ENCODE measurements at regions not wholly inside any gene's neighbourhood (a gene's known extent, or its start where the extent isn't known, plus 50 kb on each side); places are given as distances from the start of the nearest gene placed in this dataset.

DNA sequence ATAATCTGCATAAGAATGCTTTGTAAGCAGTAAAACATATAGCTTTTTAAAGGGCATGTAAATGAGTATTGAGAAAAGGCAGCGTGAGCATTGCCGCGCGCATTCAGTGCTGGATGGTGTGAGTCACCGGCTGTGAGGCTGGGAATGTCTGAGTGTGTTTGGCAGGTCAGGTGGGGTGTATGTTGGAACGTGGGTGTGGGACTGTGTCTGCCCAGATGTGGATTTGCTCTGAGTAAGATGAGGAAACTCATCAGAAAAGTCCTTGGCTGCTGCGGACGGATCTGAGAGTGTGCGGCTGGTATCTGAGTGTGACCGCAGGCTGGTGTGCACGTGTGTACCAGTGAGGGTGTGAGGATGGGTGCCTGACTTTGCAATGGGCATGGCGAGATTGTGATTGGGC is 66.2 kb upstream of the NECTIN1 start:
- DNase-seq (ENCODE audit: low spot score) = peak; percentile 72

DNA sequence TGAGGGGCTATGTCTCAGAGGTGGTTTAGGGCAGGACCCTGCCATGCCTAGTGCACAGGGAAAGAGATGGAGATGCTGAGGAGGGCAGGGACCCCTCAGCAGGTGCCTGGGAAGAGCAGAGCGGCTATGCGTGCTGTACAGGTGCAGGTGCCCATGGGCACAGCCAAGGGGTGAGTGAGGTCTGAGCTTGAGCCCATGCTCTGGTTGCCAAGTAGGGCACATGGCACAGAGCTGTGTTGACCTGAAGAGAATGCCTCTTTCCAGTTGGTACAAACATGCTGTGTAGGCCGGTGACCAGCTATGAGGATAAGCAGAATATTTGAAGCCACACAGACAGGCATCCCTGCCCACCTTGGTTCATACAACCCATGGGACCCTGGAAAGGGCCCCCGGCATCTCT is 65.8 kb upstream of the NECTIN1 start:
- DNase-seq (ENCODE audit: low spot score) = no peak

DNA sequence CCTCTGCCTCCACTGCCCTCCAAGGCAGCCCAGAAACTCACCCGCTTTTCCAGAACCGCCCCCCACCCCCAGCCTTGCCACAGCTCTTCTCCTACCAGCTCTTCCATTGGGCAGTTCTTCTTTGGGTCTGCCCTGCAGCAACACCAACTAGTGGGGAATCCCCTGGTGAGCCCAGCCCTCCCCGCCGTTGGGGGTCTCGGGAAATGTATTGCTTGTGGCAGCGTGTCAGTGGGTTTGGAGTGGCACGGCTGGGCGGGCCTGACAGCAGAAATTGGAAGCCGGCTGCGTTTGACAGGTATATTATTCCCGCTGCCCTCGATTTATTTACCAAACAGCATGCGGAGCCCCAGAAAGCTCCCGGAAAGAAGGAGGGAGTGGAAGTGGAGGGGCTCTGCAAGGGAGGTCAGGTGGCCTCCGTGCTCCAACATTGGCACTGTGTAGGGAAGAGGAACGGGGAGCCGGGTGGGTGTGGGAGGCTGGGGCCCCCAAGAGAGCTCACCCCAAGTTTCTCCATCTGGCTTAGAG is 65.2 kb upstream of the NECTIN1 start:
- DNase-seq (ENCODE audit: low spot score) = no peak

DNA sequence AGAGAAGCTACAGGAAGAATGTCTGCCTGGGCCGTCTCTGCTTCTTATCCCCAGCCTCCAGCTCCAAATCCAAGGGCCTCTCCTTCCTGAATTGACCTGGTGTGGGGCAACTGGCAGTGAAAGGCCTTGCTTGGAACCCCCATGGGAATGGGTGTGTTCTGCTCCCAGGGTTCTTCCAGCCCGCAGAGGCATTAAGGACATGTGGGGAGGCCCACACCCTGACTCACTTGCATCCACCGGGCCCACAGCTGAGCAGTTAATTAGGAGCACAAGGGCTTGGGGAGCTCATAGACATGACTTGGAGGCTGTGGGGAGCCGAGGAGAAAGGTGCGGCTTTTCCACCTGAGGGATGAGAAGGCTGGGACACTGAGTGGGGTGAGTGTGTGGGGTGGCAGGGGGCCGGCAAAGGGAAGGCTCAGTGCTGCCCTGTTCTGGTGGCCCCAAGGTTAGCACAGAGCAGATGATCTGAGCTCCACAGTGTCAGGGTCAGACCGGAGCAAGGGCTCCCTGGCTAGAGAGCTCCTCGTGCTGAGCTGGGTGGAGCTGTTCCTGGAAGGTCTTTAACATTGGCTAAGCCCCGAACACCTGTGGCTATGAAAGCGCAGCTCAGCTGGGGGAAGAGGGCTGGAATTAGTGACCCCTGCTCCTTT is 64.5 kb upstream of the NECTIN1 start:
- DNase-seq (ENCODE audit: low spot score) = peak; percentile 18

DNA sequence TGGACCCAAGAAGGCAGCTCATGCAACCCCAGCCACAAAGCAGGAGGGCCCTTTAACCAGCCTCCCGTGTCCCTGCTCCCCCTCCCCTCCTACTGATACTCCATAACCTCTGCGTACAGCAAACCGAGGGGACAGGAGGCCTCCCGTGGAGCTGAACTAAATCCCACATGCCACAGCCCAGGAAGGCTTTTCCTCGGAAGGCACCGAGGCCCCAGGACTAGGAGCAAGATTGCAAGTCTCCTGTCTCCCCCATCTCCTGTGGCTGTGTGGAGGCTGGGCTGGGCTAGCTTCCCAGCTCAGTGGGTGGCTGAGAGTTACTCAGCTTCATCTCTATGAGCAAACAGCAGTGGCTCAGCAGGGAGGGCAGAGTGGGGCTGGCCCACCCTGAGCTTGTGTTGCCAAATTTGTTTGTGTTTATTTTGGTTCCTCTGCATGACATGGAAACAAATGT is 62.7 kb upstream of the NECTIN1 start:
- peak; percentile 39 for DNase-seq (ENCODE audit: low spot score)

DNA sequence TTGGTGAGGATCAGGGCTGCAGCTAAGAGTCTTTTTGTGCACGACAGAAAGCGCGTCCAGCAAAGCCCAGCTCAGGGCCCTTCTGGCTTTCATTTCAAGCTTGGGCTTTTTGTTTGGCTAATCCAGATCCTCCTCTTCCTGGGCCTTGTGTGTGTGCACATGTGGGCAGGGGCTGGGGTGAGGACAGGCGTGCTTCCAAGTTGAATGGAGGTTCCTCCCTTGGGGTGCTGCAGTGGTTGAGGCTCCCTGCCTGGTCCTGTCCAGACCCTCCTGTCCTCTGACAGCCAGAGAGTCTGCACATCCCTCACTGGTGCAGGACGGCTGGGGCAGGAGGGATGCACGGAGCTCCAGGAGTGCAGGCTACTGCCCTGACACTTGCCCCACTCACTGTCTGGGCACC is 62.0 kb upstream of the NECTIN1 start:
- DNase-seq (ENCODE audit: low spot score) = no peak

DNA sequence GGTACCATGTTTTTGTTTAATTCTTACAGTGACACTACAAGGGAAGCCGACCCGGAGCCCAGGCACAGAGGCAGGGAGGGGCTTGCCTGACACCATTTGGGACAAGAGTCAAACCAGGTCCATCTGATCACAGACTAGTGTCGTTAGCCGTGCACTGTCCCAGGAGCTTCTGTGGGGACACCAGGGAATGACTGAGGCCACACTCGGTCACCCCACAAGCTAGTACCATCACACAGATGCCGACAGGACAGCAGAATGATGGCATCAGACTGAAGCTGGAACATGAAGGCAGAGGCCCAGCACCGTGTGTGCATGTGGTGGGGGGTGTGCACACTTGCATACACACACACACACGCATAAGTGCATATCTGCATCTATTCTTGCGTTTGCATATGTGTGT is 61.5 kb upstream of the NECTIN1 start:
- DNase-seq (ENCODE audit: low spot score) = no peak

DNA sequence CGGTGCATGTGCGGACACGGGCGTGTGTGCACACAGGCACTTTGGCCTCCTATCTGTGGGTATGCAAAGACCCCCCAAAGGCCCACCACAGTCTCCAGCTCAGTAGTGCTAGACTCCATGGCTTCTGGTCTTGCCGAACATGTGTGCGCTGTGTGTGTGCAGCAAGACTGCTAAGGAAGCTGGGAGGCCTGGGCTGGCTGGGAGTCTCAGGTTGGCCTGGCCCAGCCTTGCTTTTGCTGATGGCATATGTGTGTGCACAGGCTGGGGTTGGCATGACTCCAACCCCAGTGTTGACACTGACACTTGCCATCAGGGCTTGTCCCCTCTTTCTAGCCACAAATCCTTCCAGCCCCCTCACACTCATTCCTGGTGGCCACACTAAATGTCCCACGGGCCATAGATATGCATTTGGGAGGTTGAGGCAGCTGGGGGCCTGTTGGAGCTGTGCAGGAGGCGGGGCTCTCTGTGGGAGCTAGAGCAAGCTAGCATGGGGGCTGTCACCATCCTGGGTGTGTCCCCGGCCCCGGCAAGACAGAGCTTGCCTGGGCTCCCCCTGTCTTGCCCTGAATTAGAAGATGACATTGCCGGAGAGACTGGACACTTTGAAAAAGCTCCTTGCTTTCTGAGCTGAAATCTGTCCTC is 60.9 kb upstream of the NECTIN1 start:
- no peak for DNase-seq (ENCODE audit: low spot score)

DNA sequence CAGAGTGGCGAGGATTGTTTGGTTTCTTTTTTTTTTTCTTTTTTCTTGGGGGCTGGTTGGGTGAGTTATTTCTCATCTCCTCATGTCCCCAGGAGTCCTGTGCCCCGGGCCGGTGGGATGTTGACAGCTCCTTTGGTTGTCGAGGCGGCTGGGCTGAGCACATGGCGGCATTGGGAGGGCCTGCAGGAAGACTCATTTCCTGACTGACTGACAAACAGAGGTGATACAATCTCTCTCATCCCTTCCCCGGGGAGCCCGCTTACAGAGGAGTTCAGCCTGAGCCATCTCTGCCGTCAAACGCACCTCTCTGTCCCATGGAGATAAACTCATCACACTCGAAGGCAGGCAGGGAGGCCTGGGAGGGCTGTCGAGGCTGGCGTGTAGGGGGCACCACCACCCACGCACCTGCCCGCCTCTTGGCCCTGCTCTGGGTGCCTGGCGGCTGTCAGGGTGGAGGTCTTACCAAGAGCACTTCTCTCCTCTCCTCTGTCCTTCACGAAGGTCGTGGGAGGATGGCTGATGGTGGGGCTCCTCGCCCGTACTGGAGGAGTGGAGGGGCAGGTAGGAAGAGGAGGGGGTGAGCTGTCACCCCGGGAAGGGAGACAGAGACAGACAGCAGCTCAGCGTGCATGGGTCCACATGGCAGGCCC is 60.0 kb upstream of the NECTIN1 start:
- DNase-seq (ENCODE audit: low spot score) = no peak

DNA sequence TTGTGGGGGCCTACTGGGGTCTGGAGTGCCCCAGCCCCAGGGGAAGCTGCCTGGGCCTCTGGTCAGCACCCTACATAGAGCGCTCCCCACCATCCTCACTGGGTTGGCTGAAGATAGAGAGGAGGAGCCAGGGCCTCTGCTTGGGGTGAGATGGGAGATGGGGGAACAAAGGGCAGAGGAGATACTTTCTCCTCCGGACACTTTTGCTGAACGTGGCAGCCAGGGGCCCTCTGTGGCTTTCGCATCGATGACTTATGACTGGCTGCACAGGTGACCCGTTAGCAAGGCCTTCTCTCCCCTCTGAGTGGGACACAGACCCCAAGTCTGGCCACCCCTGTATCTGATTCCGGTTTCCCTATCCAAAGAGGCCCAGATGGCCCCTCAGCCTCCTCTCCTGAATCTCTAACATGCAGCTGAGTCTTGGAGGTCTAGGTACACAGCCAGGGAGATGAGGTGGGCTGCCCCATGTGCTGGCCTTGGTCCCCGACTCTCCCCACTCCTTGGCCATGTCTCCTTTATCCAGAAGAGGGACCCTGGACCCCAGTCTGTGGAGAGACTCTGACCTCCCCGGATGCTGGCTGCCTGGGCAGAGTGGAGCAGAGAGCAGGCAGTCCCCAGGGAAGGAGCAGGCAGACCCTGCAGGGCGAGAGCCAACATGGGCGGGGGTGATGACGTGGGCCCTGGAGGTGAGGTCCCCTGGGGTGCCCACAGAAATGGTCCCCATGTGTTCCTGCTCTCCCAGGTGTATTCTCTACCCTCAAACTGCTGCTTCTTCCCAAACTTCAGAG is 59.3 kb upstream of the NECTIN1 start:
- DNase-seq (ENCODE audit: low spot score) = no peak

DNA sequence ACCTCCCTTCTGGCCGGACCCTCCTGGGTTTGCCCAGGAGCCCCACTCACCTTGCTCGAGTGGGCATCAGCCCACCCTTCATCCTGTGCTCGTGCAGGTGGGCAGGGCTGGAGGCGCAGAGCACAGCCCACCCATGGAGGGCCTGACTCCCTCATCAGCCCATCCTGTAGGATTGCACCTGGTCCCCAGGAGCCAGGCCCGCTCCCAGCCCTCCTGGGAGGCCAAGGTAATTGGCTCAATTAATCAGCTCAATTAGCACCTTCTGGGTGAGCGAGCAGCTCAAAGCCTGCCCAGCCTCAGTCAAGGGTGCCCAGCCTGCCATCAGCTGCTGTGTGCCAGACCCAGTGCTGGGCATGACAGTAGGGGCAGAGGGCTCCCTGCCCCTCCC is 58.1 kb upstream of the NECTIN1 start:
- no peak for DNase-seq (ENCODE audit: low spot score)

DNA sequence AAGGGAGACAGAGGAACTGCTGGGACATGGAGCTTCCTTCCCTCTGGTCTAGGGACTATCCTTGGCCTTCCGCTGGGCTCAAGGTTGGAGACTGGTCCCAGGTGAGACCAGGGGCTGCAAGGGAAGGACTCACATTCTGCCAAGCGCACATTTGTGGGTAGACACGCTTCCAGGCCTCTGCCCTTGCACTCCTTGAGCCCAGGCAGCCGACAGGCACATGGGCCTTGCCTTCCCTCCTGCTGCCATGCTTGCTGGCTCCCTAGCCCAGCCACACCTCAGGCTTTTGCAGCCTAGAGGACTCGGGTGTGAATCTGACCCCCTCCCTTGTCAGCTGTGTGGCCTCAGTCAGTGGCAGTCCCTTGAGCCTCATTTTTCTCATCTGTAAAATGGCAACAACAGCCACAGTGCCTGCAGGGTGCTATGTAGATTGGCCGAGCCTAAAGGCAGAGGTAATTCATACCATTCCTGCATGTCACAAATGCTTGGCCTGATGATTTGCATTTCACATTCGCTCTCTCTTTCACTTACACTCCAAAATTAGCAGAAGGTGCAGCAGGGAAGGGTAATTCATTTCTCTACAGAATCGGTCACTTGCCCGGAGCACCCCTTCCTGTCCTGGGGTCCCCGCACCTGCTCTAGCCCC is 57.6 kb upstream of the NECTIN1 start:
- DNase-seq (ENCODE audit: low spot score) = no peak

DNA sequence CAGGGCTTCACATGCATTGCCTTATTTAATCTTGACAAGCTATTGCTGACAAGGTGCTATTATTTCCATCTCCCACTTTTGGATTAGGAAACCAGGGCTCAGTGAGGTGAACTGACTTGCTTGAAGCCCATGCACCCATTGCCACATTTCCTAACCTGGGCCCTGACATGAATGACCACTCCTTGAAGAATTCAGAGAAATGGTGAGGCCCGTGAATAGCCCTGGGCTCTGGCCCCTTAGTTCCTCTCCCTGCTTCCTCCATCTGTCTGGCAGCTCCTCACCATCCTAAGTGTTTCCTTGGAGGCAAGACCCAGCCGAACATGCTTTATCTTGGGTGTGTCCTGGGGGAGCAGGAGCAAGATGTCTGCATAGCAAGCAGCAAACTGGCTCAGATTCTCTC is 56.1 kb upstream of the NECTIN1 start:
- DNase-seq (ENCODE audit: low spot score) = no peak

DNA sequence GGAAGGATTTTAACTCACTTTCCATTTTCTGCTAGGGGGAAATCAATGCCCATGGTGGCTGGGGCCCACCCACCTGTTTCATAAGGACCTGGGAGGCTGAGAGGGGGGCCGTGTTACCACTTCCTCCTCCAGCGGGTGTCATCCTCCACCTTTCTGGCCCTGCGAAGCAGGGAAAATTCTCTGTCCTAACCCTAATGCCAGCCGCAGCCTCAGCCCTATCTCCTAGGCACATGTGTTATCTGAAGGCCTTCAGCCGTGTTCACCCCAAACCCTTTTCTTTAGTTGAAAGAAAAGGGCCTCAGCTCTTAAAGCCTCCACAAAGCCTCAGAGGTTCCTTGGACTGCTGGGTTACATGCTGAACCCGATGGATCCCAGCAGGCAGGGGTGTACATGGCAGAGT is 55.4 kb upstream of the NECTIN1 start:
- no peak for DNase-seq (ENCODE audit: low spot score)

DNA sequence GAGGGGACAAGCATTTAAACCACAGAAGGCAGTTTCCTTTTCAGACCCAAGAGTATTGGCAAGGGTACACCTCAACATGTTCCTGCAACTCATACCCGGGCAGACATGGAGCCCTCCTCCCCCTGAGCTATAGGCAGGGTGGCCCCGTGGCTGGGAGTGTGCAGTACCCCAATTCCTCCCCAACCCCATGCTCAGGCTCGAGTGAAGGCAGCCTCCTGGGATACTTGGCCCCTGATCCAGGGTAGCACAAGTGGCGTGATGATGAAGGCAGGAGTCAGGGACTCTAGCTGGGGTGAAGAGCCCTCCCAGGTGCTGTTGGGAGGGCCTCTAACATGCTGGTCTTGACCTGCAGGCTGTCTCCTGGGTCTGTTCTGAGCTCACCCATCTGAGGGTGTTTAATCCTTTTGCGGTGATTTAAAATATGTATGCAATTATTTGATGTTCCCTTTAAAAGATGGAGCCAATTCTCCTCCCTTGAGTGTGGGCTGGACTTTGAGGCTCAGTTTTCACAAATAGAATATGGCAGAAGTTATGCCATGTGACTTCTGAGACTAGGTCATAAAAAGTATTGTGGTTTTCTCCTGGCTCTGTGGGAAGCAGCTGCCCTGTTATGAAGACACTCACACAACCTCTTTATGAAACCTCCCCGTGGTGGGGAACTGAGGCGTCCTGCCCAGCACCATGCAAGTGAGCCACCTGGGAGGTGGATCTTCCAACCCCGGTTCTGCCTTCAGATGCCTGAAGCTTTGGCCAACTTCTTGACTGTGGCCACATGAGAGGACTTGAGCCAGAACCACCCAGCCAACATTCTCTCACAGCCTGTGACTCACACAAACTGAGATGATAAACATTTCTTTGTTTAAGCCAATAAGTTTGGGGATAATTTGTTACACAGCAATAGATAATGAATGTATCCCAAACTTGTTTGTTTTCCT is 54.7 kb upstream of the NECTIN1 start:
- DNase-seq (ENCODE audit: low spot score) = no peak

DNA sequence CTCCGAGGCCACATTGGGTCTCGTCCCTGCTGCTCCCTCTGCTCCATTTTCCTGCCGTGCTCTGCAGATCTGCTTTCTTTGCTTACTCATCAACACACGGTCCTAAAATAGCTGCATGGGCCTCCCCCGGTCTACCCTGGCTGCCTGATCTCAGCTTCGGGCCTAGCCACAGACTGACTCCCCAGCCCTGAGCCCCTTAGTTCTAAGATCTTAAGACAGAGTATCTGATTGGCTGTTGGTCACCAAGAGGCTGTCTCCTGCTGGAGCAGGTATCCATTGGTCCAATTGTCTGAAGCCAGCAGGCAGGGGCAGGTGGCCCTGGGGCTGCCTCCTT is 53.7 kb upstream of the NECTIN1 start:
- no peak for DNase-seq (ENCODE audit: low spot score)

DNA sequence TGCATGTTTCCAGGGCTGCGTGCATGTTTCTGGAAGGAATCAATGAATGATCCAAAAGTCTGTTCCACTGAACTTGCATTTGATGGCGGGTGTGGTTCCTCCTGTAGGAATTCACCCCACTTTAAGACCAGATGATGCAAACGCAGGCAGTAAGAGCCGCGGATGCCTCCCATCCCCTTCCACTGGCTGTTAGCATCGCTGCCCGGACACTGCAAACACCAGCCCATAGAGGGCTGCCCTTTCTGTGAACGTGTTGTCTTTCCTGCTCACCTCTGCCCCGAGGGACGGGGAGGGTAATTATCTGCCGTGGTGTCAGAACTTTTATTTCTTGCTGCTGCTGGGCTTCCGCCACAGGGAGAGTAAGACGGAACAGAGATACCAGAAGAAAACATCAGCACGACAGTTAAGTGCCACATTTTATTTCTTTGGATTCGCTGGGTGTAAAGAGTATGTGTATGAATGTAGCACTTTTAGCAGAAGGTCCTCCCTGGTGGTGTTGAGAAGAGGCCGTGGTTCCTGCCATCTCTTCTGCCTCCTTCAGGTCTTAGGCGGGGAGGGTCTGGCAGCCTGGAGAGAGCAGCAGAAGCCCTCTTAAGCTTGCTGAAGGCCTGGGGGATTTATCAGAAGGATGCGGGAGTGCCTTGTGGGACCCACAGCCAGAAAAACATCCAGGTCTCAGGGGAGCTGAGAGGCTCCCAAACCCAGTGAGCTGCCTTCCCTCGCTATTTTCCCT is 53.2 kb upstream of the NECTIN1 start:
- no peak for DNase-seq (ENCODE audit: low spot score)

DNA sequence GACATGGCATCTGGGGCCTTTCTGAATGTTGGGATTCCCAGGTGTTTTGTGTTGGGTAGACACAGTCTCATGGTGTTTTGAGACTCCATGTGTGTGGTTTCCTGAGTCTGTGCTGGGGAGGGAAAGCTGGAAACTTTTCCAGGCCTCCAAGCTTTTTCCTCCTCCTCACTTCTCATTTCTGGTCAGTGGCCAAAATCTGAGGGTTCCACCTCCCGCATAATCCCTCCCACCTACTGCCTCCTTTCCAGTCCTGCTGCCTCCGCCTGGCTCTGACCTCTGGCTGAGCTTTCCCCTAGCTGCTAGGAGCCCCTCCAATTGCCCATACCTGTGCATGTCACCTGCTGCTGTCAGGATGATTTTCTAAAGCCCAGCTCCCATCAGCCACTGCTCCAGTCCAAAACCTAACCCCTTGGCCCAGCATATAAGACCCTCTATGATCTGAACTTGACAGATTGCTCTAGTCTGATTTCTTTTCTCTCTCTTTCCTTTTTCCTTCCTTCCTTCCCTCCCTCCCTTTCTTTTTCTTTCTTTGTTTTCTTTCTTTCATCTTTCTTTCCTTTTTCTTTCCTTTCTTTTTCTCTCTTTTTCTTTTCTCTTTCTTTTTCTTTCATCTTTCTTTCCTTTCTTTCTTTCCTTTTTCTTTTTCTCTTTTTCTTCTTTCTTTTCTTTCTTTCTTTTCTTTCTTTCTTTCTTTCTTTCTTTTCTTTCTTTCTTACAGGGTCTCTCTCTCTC is 51.4 kb upstream of the NECTIN1 start:
- no peak for DNase-seq (ENCODE audit: low spot score)
